ENCODE measurements at regions not wholly inside any gene's neighbourhood (a gene's known extent, or its start where the extent isn't known, plus 50 kb on each side); places are given as distances from the start of the nearest gene placed in this dataset.

DNA sequence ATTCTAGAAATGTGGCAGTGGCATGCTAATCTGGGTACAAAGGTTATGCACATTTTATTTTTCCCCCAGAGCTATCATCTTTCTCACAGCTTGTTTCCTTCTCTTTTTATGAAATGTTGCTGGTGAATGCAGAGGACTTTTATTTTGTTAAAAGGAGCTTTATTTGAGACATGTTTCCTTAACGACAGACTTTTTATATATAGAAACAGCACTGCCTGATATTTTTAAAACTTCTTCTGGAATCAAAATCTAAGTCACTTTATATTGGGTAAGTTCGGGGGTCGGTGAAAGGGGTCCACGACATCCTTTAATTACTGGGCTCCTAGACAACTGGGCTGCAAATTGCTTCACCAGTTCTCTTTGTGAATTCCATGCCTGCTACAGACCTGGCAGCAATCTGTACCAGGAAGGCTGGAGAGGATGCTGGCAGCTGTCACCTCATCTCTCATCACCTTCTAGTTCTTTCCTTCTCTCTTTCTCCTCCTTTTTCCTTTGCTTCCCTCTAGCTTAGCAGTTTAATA, 464.7 kb downstream of the PDCD6IP start:
- no peaks in the 10 kb centered on the region for H3K9me3 ChIP-seq (ENCODE audit: control extremely low read depth in 1 of 3, control insufficient read depth in 2 of 3, insufficient read depth in 1 of 3, low read length in 2 of 3)
- H3K4me1 Mint-ChIP-seq, result peaks cover 22% of the 10 kb centered on the region
- H3K27ac Mint-ChIP-seq, result no peak overlapping the region
- peaks cover 0 to 5% of the 10 kb centered on the region in 2 donors for H3K4me1 ChIP-seq (ENCODE audit: control insufficient read depth in 2 of 2, insufficient read depth in 2 of 2, low read length in 2 of 2)
- no peaks in the 10 kb centered on the region for H3K36me3 ChIP-seq (replicated peaks in 1 of 2; ENCODE audit: control extremely low read depth in 1 of 2, control insufficient read depth in 1 of 2, extremely low read depth in 1 of 2, insufficient read depth in 2 of 2, low read length in 1 of 2)
- H3K4me3 ChIP-seq (ENCODE audit: control extremely low read depth in 1 of 5, extremely low read depth in 1 of 5, insufficient read depth in 1 of 5, low read depth in 2 of 5, low read length in 4 of 5), result no peak overlapping the region
- ChIA-PET POLR2A (no interaction called here), CTCF (interaction anchor here (1.3 kb wide), 1 partner anchor 17 kb away, joined by 5 read pairs; no protein-coding TSS in a partner anchor)
- no peaks in the 10 kb centered on the region for H3K79me2 ChIP-seq (ENCODE audit: control insufficient read depth, insufficient read depth, low read length)
- no peak overlapping the region for H2AFZ ChIP-seq (ENCODE audit: insufficient read depth, low read depth, low read length, poor library complexity, severe bottlenecking)
- TF ChIP-seq EZH2 (IDR thresholded peaks at IDR 0.05; ENCODE audit: borderline replicate concordance, insufficient read depth, low read depth, low read length, poor library complexity, severe bottlenecking) (no peak), CTCF (IDR thresholded peaks at IDR 0.05) (no peak)
- ATAC-seq (ENCODE audit: low read depth) (no peak), DNase-seq (no peak)
- no peaks in the 10 kb centered on the region for H4K20me1 ChIP-seq (ENCODE audit: control insufficient read depth, insufficient read depth, low read length, poor library complexity, severe bottlenecking)
- WGBS (ENCODE audit: insufficient coverage), result 6% methylated on average over 3 of the region's 4 CpGs
- no peak overlapping the region for H3K9ac ChIP-seq (ENCODE audit: low read length)
- H3K4me3 Mint-ChIP-seq, result no peak overlapping the region
- no peaks in the 10 kb centered on the region for H3K27me3 Mint-ChIP-seq
- H3K4me2 ChIP-seq (replicated peaks; ENCODE audit: low read depth, low read length, poor library complexity, severe bottlenecking), result no peak overlapping the region
- intact Hi-C loops (cut with micrococcal nuclease), result no loop called here
- no peaks in the 10 kb centered on the region for H3K9me3 Mint-ChIP-seq (ENCODE audit: insufficient read depth)
- no peaks in the 10 kb centered on the region for H3K27me3 ChIP-seq (replicated peaks in 1 of 4; ENCODE audit: control extremely low read depth in 1 of 4, control insufficient read depth in 3 of 4, insufficient read depth in 4 of 4, low read length in 3 of 4)
- no peak overlapping the region for H3K27ac ChIP-seq (ENCODE audit: low read length in 2 of 2)

- H3K9me3 ChIP-seq (ENCODE audit: control extremely low read depth in 1 of 3, control insufficient read depth in 2 of 3, insufficient read depth in 1 of 3, low read length in 2 of 3), result no peaks in the 10 kb centered on the region
- ChIA-PET CTCF (interaction anchor here (0.9 to 1.2 kb wide), 3 partner anchors 8 to 13 kb away, joined by 3 to 4 read pairs (median 3); no protein-coding TSS in a partner anchor), POLR2A (no interaction called here)
- peaks cover 22% of the 10 kb centered on the region for H3K4me1 Mint-ChIP-seq
- WGBS (ENCODE audit: insufficient coverage), result 48% methylated on average over 2 of the region's 5 CpGs
- no peak overlapping the region for H3K9ac ChIP-seq (ENCODE audit: low read length)
- H3K27ac Mint-ChIP-seq, result no peak overlapping the region
- no peak for TF ChIP-seq EZH2 (IDR thresholded peaks at IDR 0.05; ENCODE audit: borderline replicate concordance, insufficient read depth, low read depth, low read length, poor library complexity, severe bottlenecking)
- TF ChIP-seq CTCF (IDR thresholded peaks at IDR 0.05), result no peak
- peaks cover 0 to 5% of the 10 kb centered on the region in 2 donors for H3K4me1 ChIP-seq (ENCODE audit: control insufficient read depth in 2 of 2, insufficient read depth in 2 of 2, low read length in 2 of 2)
- H3K27me3 Mint-ChIP-seq, result no peaks in the 10 kb centered on the region
- H2AFZ ChIP-seq (ENCODE audit: insufficient read depth, low read depth, low read length, poor library complexity, severe bottlenecking), result no peak overlapping the region
- H4K20me1 ChIP-seq (ENCODE audit: control insufficient read depth, insufficient read depth, low read length, poor library complexity, severe bottlenecking), result no peaks in the 10 kb centered on the region
- no peak overlapping the region for H3K27ac ChIP-seq (ENCODE audit: low read length in 2 of 2)
- H3K27me3 ChIP-seq (replicated peaks in 1 of 4; ENCODE audit: control extremely low read depth in 1 of 4, control insufficient read depth in 3 of 4, insufficient read depth in 4 of 4, low read length in 3 of 4), result no peaks in the 10 kb centered on the region
- H3K4me2 ChIP-seq (replicated peaks; ENCODE audit: low read depth, low read length, poor library complexity, severe bottlenecking), result no peak overlapping the region
- H3K4me3 ChIP-seq (ENCODE audit: control extremely low read depth in 1 of 5, extremely low read depth in 1 of 5, insufficient read depth in 1 of 5, low read depth in 2 of 5, low read length in 4 of 5), result no peak overlapping the region
- no peak overlapping the region for H3K4me3 Mint-ChIP-seq
- no peaks in the 10 kb centered on the region for H3K79me2 ChIP-seq (ENCODE audit: control insufficient read depth, insufficient read depth, low read length)
- intact Hi-C loops (cut with micrococcal nuclease), result no loop called here
- ATAC-seq (ENCODE audit: low read depth) (no peak), DNase-seq (no peak)
- no peaks in the 10 kb centered on the region for H3K36me3 ChIP-seq (replicated peaks in 1 of 2; ENCODE audit: control extremely low read depth in 1 of 2, control insufficient read depth in 1 of 2, extremely low read depth in 1 of 2, insufficient read depth in 2 of 2, low read length in 1 of 2)
- H3K9me3 Mint-ChIP-seq (ENCODE audit: insufficient read depth), result no peaks in the 10 kb centered on the region
Measured at GRCh38 chr3:34264337-34265041, 466.1 kb downstream of the PDCD6IP start.
